Esophagus muscularis mucosa (tissue), 4 donors: ENCODE measurements at regions not wholly inside any gene's neighbourhood (a gene's known extent, or its start where the extent isn't known, plus 50 kb on each side); places are given as distances from the start of the nearest gene placed in this dataset.

ENCODE experiments used
- CTCF ChIP-seq, 3 experiments: fragments of 200-600 bp in 2 of 3; fragments of 450-650 bp in 1 of 3; sonication (generic) in 2 of 3; IDR thresholded peaks; one replicate each; pipeline ENCODE4 v1.5.1; 2017 to 2019; ENCODE audit warnings: antibody characterized with exemption in 3 of 3, mild to moderate bottlenecking in 2 of 3, moderate library complexity in 1 of 3
- EP300 ChIP-seq: sonication (generic); formaldehyde crosslinking; IDR thresholded peaks from one replicate; pipeline ENCODE4 v1.6.1; 2017; ENCODE audit warnings: antibody characterized with exemption
- POLR2A ChIP-seq: fragments of 450-650 bp; IDR thresholded peaks from one replicate; pipeline ENCODE4 v1.6.1; 2017; ENCODE audit warnings: antibody characterized with exemption, moderate library complexity, mild to moderate bottlenecking, low read depth
- POLR2AphosphoS5 ChIP-seq, 2 donors: sonication (generic); formaldehyde crosslinking; IDR thresholded peaks; one replicate each; pipeline ENCODE4 v1.6.1; 2017; ENCODE audit warnings: antibody characterized with exemption in 2 of 2

GRCh38 chr22:22384668-22385244, 123.8 kb downstream of the ZNF280B start:
- TF ChIP-seq POLR2A = no peak
- TF ChIP-seq CTCF (IDR thresholded peaks at IDR 0.05) = no peak
- TF ChIP-seq POLR2AphosphoS5 (IDR thresholded peaks at IDR 0.05) = no peak
- no peak for TF ChIP-seq EP300
